ENCODE measurements at regions not wholly inside any gene's neighbourhood (a gene's known extent, or its start where the extent isn't known, plus 50 kb on each side); places are given as distances from the start of the nearest gene placed in this dataset.
A peak's percentile ranks its signal among the peaks of the same experiment; 100 is the strongest.

- peak in 2 of 6 donors; percentile 21 to 42 for DNase-seq
- Histone ChIP-seq H3K36me3 (no peaks in the 10 kb centered on the region), H3K27ac (no peak overlapping the region), H3K4me1 (no peaks in the 10 kb centered on the region), H3K9me3 (no peaks in the 10 kb centered on the region), H3K27me3 (no peaks in the 10 kb centered on the region), H3K4me3 (no peak overlapping the region)
- intact Hi-C loops (cut with DNase I) = no loop called here
- ATAC-seq = no peak
- no peak for TF ChIP-seq CTCF (IDR thresholded peaks at IDR 0.05)
- no peak for FAIRE-seq
- WGBS, 2 donors = 84 to 87% methylated on average over 9 of the region's 9 CpGs
Measured at GRCh38 chr2:240353944-240354343, 81.5 kb upstream of the GPC1 start.

- ATAC-seq = peak in 2 of 4 donors; percentile 14 to 30
- no peaks in the 10 kb centered on the region for H3K9me3 ChIP-seq
- no peak overlapping the region for H3K27ac ChIP-seq
- TF ChIP-seq CTCF (IDR thresholded peaks at IDR 0.05) = no peak
- H3K27me3 ChIP-seq = no peaks in the 10 kb centered on the region
- DNase-seq = peak in 1 of 6 donors; percentile 35
- no peak overlapping the region for H3K4me3 ChIP-seq
- no peaks in the 10 kb centered on the region for H3K36me3 ChIP-seq
- intact Hi-C loops (cut with DNase I) = no loop called here
- no peak for FAIRE-seq
- H3K4me1 ChIP-seq = no peaks in the 10 kb centered on the region
- 81 to 86% methylated on average over 16 to 17 of the region's 17 CpGs for WGBS, 2 donors
Measured at GRCh38 chr2:240355001-240355891, 80.2 kb upstream of the GPC1 start.

- Histone ChIP-seq H3K4me1 (no peaks in the 10 kb centered on the region), H3K27me3 (no peaks in the 10 kb centered on the region), H3K36me3 (no peaks in the 10 kb centered on the region), H3K9me3 (no peaks in the 10 kb centered on the region), H3K27ac (no peak overlapping the region), H3K4me3 (no peak overlapping the region)
- peak in 1 of 6 donors; percentile 43 for DNase-seq
- TF ChIP-seq CTCF (IDR thresholded peaks at IDR 0.05) = no peak
- FAIRE-seq = no peak
- WGBS, 2 donors = 84% methylated on average over 17 of the region's 17 CpGs
- intact Hi-C loops (cut with DNase I) = no loop called here
- ATAC-seq = no peak
Measured at GRCh38 chr2:240355962-240356361, 79.5 kb upstream of the GPC1 start.

- Histone ChIP-seq H3K4me1 (no peaks in the 10 kb centered on the region), H3K27ac (no peak overlapping the region), H3K9me3 (no peaks in the 10 kb centered on the region), H3K27me3 (no peaks in the 10 kb centered on the region), H3K36me3 (no peaks in the 10 kb centered on the region), H3K4me3 (no peak overlapping the region)
- no peak for ATAC-seq
- TF ChIP-seq CTCF (IDR thresholded peaks at IDR 0.05) = no peak
- peak in 1 of 6 donors; percentile 41 for DNase-seq
- intact Hi-C loops (cut with DNase I) = no loop called here
- WGBS, 2 donors = 74 to 79% methylated on average over 26 of the region's 26 CpGs
- no peak for FAIRE-seq
Measured at GRCh38 chr2:240356700-240357640, 78.5 kb upstream of the GPC1 start.

Measured in pancreas (tissue), 10 donors.